ACHN (cell line): ENCODE measurements at regions not wholly inside any gene's neighbourhood (a gene's known extent, or its start where the extent isn't known, plus 50 kb on each side); places are given as distances from the start of the nearest gene placed in this dataset.
"Not testable (repeated sequence)": the region's sequence is repeated elsewhere in the genome, so short reads cannot be mapped to it uniquely, and the experiment has no call there.

ENCODE experiments used
- DNase-seq: peaks from one replicate; pipeline ENCODE4 v3.0.0-alpha.2; 2015
- in situ Hi-C: cut with HindIII; loops from 2 replicates; pipeline ENCODE4 v1.10.0; 2017; ENCODE audit warnings: low sequenced_read_pairs, low pct_ligation_motif_present, low pct_unique_long_range_greater_than_20kb

GRCh38 chr1:234795711-234796437 lies 185.9 kb upstream of the IRF2BP2 start:
- DNase-seq, in situ Hi-C loops: not testable (repeated sequence)

DNA sequence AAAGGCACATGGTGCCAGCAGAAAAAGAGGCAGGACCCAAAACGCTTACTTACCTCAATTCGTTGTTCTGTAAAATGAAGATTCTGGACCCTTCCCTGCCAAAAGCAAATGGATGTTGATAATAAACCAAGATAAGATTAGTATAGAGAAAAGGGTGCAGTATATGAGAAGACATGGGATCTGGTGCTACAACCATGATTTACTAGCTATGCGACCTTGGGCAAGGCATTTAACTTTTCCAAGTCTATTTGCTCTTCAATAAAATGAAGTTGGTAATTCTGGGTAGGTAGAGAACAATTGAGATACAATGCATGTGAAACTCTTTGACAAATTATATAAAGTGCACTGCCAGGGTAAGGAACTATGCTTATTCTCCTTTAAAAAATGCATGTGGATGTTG lies 185.0 kb upstream of the IRF2BP2 start:
- in situ Hi-C loops, DNase-seq: not testable (repeated sequence)

DNA sequence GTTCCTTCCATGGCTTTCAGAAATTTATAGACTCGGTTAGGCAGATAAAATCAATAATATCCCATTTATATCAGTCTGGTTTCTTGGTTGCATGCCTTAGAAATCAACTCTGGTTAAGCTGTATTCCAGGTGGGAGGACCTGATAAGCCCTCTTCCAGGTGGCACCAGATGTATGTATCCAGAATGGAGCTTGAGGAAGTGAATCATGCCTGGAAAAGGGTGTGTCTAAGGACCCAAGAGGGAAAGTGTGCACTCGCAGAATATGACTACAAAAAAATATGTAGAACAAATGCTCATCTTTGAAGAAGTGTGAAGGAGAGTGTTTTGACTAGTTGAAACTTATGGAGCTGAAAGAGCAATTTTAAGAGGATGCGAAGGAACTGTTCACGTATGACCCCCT lies 184.5 kb upstream of the IRF2BP2 start:
- in situ Hi-C loops, DNase-seq: not testable (repeated sequence)

DNA sequence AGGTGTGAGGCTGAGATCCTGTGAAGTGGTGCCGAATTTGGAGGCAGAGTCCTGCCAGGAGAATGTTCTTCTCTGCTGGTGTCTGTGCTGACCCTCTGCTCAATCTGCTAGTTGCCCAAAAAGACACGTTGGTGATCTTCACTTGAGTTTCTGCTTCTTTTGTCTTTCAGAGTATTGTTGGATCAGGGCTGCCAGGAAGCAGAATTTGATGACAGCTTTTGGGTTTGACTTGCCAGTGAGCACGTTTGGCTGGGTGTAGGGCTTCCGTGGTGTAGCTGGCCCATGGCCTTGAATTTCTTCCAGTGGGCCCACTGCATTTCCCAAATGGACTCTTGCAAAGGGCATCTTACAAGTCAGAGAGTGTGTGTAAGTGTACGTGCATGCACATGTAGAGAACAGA lies 183.9 kb upstream of the IRF2BP2 start:
- in situ Hi-C loops, DNase-seq: not testable (repeated sequence)

DNA sequence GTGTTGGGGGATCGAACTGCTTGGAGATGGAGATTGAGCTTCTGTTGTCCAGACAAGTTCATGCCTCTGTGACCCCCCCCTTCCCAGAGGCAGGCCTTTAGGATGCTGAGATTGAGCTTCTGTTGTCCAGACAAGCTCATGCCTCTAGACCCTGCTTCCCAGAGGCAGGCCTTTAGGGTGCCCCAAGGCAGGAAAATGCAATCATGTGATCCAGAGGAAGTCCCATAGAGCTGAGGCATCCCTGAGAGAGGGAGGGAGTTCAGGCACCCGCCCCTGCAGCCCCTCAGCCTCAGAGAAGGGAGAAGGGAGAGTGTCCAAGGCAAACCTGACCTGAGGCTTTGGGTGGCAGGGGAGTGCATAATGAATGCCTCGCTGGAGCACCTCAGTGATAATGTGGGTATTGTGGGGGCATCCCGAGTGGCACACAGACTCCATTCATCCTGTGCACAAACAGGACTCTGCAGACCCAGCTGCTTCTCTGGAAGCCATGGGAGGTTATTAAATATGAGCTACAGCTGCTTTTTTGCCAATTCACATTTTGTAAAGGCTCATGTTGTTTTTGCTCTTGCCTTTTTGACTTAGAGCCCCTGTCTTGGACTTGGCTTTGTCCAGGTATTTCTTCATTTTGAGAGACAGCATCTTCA lies 182.4 kb upstream of the IRF2BP2 start:
- in situ Hi-C loops, DNase-seq: not testable (repeated sequence)

DNA sequence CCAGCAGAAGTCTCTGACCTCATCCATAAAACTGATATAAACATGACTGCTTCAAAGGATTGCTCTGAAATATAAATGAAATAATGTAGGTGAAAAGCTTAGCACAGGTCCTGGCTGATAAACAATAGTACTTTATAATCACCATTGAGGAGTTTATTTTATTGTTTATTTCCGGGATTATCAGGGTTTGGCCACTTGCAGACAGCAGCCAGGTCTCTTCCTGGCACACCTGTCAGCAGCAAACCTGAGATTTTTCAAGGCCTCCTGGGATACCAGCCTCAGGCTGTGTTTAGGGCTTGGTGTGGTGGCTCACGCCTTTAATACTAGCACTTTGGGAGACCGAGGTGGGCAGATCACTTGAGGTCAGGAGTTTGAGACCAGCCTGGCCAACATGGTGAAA lies 181.6 kb upstream of the IRF2BP2 start:
- not testable (repeated sequence) for DNase-seq

DNA sequence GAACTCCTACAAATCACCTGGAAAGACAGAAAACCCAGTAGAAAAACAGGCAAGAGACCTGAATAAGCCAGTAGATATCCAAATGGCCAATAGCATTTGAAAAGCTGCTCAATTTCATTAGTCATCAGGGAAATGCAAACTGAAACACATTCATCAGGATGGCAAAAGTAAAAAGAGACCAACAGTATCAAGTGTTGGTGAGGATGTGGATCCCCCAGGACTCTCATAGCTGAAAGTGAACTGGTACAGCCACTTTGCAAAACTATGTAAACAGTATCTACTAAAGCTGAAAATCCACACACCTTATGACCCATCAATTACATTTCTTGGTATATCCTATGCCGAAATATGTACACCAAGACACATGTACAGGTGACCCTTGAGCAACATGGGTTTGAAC lies 180.4 kb upstream of the IRF2BP2 start:
- DNase-seq, in situ Hi-C loops: not testable (repeated sequence)

More for the DNA sequence above, 181.6 kb upstream of the IRF2BP2 start:
- in situ Hi-C loops: not testable (repeated sequence)

DNA sequence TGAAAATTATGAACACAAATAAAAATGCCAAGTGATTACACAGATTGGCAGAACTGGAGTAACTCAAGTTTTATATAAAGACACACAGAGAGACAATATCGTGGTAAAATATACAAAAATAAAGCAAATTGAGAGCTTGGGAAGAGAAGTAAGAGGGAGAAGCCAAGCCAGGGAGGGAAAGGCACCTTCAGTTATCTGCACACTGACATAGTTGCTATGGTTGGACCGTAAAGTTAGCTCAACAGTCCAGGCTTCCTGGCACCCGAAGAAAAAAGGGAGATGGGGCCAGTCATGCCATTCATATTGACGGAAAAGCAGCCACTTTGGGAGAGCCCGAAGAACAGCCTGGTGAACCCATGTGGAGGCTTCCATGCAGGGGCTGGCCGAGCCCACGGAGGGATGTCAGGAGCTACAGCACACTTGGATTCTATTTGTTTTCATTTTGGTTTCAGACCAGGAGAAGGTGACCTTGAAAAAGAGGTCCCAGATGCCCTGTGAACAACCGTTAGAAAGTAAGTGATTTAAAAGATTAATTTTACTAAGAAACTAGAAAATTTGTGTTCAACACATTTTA lies 177.1 kb upstream of the IRF2BP2 start:
- in situ Hi-C loops, DNase-seq: not testable (repeated sequence)

GRCh38 chr1:234785922-234786321 lies 175.9 kb upstream of the IRF2BP2 start:
- in situ Hi-C loops, DNase-seq: not testable (repeated sequence)

- DNase-seq, in situ Hi-C loops: not testable (repeated sequence)
Measured at GRCh38 chr1:234785471-234785919, 175.5 kb upstream of the IRF2BP2 start.

DNA sequence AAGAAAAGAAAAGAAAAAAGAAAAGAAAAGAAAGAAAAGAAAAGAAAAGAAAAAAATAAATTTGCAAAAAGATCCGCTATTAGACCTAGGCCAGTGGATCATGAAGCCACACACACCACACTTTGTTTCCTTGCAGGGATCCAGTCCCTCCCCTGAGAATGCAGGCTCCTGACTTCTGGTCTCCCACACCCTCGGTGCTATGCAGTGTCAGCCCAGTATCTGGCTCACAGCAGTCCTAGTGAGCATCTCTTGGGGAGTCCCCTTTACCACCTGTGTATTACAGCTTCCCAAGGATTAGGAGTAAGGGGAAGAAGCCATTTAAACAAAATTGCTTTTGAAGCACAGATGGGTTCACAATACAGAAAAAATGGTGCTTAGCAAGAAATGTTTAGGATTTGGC lies 174.1 kb upstream of the IRF2BP2 start:
- DNase-seq, in situ Hi-C loops: not testable (repeated sequence)

DNA sequence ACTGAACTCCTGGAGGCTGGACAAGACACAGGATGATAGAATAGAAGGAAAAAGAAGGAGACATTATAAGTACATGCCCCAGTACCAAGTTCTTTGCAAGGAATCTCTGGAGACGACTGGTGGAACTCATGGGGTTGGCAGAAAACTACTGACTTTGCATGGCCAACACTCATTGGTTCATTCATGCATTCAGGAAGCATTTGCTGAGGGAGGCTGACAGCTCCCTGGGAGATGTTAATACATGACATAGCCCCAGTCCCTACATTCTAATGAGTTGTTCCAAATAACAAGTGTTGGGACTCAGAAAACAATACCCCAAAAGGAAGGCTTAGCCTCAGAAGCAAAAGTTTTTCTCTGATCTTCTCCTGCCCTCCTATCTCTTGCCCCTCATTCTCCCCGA lies 172.8 kb upstream of the IRF2BP2 start:
- in situ Hi-C loops: no loop called here
- DNase-seq: no peak

GRCh38 chr1:234782105-234782751 lies 172.2 kb upstream of the IRF2BP2 start:
- in situ Hi-C loops: no loop called here
- DNase-seq: no peak

DNA sequence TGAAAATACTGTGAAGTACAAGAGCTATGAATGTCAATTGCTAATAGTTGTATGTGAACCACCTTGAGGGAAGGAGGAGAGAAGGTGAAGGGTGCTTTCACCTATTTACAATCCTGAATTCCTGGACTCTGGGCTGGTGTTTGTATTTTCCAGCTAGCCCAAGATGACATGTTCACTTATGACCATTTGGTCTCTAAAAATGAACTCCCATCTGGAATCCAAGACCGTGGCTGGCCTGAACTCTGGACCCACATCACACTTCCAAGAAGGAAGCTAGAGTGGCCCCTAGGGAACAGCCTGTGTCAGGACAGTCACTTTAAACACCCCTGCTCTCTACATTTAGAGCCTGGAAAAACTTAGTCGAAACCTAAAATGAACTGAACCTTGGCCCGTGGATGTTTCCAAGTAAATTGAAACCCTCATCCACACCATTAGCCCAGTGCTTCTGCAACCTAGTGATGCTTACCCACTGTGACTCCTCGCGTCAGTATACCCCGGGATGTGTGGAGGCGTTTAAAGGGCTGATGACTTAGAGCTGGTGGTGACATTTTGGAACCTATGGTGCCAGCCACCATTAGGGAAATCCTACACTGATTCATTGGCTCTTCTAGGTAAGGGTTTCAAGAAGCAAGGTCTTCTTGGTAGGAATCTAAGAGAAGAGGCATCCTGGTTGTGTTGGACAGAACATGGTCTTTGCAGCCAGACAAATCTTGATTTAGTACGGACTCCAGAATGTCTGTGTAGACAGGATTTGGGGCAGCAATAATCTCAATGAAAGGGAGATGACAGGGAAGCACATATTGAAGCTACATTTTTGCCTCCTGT lies 171.5 kb upstream of the IRF2BP2 start:
- in situ Hi-C loops: no loop called here
- DNase-seq: no peak

DNA sequence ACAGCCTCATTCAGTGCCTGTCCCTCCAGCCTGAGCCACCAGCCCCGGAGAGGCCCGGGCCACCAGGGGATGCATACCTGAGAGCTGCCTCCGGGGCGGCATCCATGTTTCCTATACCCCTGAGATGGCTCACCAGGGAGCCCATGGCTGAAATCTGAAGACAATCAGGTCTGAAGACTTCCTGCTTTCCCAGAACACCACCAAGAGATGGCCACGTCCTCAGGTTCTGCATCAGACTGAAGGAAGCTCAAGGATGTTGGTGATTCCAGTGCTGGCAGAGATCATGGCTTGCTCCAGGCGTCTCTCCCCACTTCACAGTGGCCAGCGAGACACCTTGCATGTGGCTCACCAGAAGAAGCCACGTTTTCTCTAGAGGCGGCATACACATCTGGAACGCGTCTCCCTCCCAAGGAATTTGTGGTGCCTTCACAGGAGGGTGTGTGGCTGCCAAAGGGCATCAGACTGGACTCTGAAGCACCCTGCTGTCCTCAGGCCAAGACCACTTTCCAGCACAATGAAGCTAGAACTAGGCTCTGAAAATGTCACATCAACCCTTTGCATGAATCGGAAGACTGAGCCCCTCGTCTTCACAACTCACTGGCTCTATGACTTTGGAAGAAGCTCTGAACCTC lies 170.7 kb upstream of the IRF2BP2 start:
- DNase-seq: no peak
- in situ Hi-C loops: no loop called here

DNA sequence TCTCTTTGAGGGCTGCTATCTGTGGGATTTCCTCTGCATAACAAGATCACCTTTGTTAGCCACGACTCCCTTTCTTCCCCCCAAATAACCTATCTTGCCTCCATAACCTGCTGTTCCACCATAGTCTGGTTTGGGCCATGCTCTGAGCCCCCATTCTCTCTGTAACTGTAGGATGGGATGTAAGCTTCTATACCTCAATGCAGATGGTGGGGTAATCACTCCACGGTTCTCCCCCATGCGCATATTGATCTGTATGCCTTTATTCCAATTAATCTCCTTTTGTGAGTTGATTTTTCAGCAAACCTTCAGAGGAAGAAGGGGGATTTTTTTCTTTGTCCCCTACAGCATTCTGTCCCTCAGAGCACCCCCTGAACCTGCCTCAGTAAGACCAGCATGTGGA lies 170.1 kb upstream of the IRF2BP2 start:
- DNase-seq: no peak
- in situ Hi-C loops: no loop called here

- in situ Hi-C loops: not testable (repeated sequence)
Measured at GRCh38 chr1:234779600-234779999, 169.6 kb upstream of the IRF2BP2 start.

GRCh38 chr1:234779160-234779538 lies 169.2 kb upstream of the IRF2BP2 start:
- DNase-seq: no peak
- in situ Hi-C loops: no loop called here

More at GRCh38 chr1:234779600-234779999, 169.6 kb upstream of the IRF2BP2 start:
- not testable (repeated sequence) for DNase-seq
